Testis (tissue), 2 donors: ENCODE measurements at regions not wholly inside any gene's neighbourhood (a gene's known extent, or its start where the extent isn't known, plus 50 kb on each side); places are given as distances from the start of the nearest gene placed in this dataset.

ENCODE experiments used
- DNase-seq: peaks from one replicate; pipeline ENCODE4 v3.0.0-alpha.2; 2019
- H3K27ac ChIP-seq, 2 donors: fragments of 200-600 bp; sonication (generic); one replicate each; pipeline ENCODE4 v1.5.1; 2019
- H3K27me3 ChIP-seq: fragments of 200-600 bp; sonication (generic); one replicate; pipeline ENCODE4 v1.5.1; 2019
- H3K36me3 ChIP-seq: fragments of 200-600 bp; sonication (generic); one replicate; pipeline ENCODE4 v1.5.1; 2017; ENCODE audit warnings: low read depth; ENCODE audit errors: missing control alignments
- H3K4me1 ChIP-seq: fragments of 200-600 bp; sonication (generic); one replicate; pipeline ENCODE4 v1.5.1; 2019
- H3K4me3 ChIP-seq, 2 donors: fragments of 200-600 bp; sonication (generic); one replicate each; pipeline ENCODE4 v1.5.1; 2017 to 2019
- H3K9me3 ChIP-seq: fragments of 200-600 bp; sonication (generic); one replicate; pipeline ENCODE4 v1.5.1; 2017
- CTCF ChIP-seq, 3 experiments: fragments of 450-650 bp in 2 of 3; fragments of 200-600 bp in 1 of 3; sonication (generic) in 1 of 3; IDR thresholded peaks; one replicate each; pipeline ENCODE4 v1.5.1; 2016 to 2019; ENCODE audit warnings: antibody characterized with exemption in 3 of 3, mild to moderate bottlenecking in 2 of 3, moderate library complexity in 1 of 3
- POLR2A ChIP-seq: fragments of 450-650 bp; IDR thresholded peaks from one replicate; pipeline ENCODE4 v1.6.1; 2017; ENCODE audit warnings: antibody characterized with exemption, mild to moderate bottlenecking, moderate library complexity
- WGBS, 2 donors: methylation state at CpG; one replicate each; pipeline ENCODE4 v1.1.5; 2018; 5-methylcytosine and 5-hydroxymethylcytosine counted together
- intact Hi-C: fragments of 100-400 bp; cut with DNase I; formaldehyde crosslinking; loops from one replicate; pipeline ENCODE4 v1.15.1; 2023; ENCODE audit warnings: low total_unique reads

GRCh38 chr10:20623546-20623945, 273.6 kb downstream of the NEBL start:
- TF ChIP-seq CTCF (IDR thresholded peaks at IDR 0.05), result no peak
- no peak for TF ChIP-seq POLR2A
- H3K36me3 ChIP-seq, result no peaks in the 10 kb centered on the region
- no peak overlapping the region for H3K4me3 ChIP-seq
- no peaks in the 10 kb centered on the region for H3K27me3 ChIP-seq
- H3K4me1 ChIP-seq, result no peaks in the 10 kb centered on the region
- DNase-seq, result no peak
- H3K9me3 ChIP-seq, result no peaks in the 10 kb centered on the region
- intact Hi-C loops, result no loop called here
- peak overlapping the region in 1 of 2 donors; percentile 23 for H3K27ac ChIP-seq

- Histone ChIP-seq H3K27ac (peak overlapping the region in 1 of 2 donors; percentile 23), H3K36me3 (no peaks in the 10 kb centered on the region), H3K4me3 (no peak overlapping the region), H3K27me3 (no peaks in the 10 kb centered on the region), H3K4me1 (no peaks in the 10 kb centered on the region), H3K9me3 (no peaks in the 10 kb centered on the region)
- intact Hi-C loops, result no loop called here
- 47 to 53% methylated on average over 6 of the region's 6 CpGs for WGBS, 2 donors
- TF ChIP-seq CTCF (IDR thresholded peaks at IDR 0.05) (no peak), POLR2A (no peak)
- DNase-seq, result no peak
Observed at GRCh38 chr10:20622531-20623211, 274.4 kb downstream of the NEBL start.

GRCh38 chr10:20620981-20621380, 276.1 kb downstream of the NEBL start:
- no peak overlapping the region for H3K4me3 ChIP-seq
- H3K36me3 ChIP-seq, result no peaks in the 10 kb centered on the region
- H3K4me1 ChIP-seq, result no peaks in the 10 kb centered on the region
- intact Hi-C loops, result no loop called here
- TF ChIP-seq CTCF (IDR thresholded peaks at IDR 0.05) (no peak), POLR2A (no peak)
- 80 to 83% methylated on average over 2 of the region's 2 CpGs for WGBS, 2 donors
- H3K9me3 ChIP-seq, result no peaks in the 10 kb centered on the region
- H3K27ac ChIP-seq, result no peak overlapping the region
- no peak for DNase-seq
- no peaks in the 10 kb centered on the region for H3K27me3 ChIP-seq

- intact Hi-C loops, result no loop called here
- Histone ChIP-seq H3K4me3 (no peak overlapping the region), H3K27me3 (no peaks in the 10 kb centered on the region), H3K9me3 (no peaks in the 10 kb centered on the region), H3K4me1 (no peaks in the 10 kb centered on the region), H3K27ac (no peak overlapping the region), H3K36me3 (no peaks in the 10 kb centered on the region)
- TF ChIP-seq POLR2A, result no peak
- TF ChIP-seq CTCF (IDR thresholded peaks at IDR 0.05), result no peak
- 87% methylated on average over 3 of the region's 3 CpGs for WGBS, 2 donors
- DNase-seq, result no peak
Observed at GRCh38 chr10:20618011-20618547, 279.0 kb downstream of the NEBL start.
